SIG-M5 treated with dmso at 0.1 percent for 504 hours (cell line): ENCODE measurements at regions not wholly inside any gene's neighbourhood (a gene's known extent, or its start where the extent isn't known, plus 50 kb on each side); places are given as distances from the start of the nearest gene placed in this dataset.
"Not testable (repeated sequence)": the region's sequence is repeated elsewhere in the genome, so short reads cannot be mapped to it uniquely, and the experiment has no call there.

Experiments
- DNase-seq: peaks from one replicate; lab custom pipeline; 2025; ENCODE audit not compliant: unreplicated experiment; lab: John Stamatoyannopoulos, UW

GRCh38 chr3:10726787-10727186, 89.2 kb upstream of the SLC6A11 start:
- DNase-seq, result no peak

DNA sequence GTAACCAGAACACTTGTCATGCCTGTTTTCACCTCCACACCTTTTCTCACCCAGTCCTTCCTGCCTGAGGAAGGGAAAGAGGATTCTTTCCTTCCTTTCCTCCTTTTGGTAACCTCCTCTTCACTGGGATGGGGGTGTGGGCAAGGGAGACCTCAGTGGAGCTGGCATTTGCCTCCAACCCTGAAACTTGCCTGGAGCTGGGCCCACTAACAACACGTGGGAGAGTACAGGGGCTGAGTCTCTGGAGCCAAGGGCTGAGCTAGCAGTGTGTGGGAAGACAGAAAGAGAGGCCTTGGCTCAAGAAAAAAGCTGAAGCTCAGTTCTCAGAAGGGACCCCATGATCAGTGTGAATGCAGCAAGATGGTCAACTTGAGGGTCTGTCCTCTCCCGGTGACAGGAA, 86.6 kb upstream of the SLC6A11 start:
- DNase-seq, result no peak

DNA sequence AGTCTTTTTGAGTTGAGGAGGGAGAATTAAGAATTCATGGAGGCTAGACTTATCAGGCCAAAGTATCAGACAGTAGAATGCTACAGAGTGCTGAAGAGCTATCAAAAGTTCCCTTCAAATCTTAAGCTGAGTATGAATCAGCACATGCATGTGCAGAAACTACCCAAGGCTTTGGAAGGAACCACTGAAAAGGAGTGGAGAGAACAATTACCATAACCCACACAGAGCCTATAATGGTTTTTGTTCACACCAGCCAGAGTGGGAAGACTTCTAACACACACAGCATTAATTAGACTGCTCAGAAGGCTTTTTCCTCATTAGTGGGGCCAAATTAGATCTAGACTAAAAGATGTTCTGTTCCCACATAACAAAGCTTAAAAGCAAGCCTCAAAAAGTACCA, 83.7 kb upstream of the SLC6A11 start:
- no peak for DNase-seq

- no peak for DNase-seq
Measured at GRCh38 chr3:10733297-10733696, 82.7 kb upstream of the SLC6A11 start.

DNA sequence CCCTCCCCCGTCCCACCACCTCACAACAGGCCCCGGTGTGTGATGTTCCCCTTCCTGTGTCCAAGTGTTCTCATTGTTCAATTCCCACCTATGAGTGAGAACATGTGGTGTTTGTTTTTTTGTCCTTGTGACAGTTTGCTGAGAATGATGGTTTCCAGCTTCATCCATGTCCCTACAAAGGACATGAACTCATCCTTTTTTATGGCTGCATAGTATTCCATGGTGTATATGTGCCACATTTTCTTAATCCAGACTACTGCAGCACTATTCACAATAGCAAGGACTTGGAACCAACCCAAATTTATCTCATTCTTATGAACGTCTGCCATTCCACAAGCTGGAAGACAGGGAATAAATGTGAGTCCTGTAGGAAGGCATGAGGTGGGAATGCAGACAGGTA, 79.6 kb upstream of the SLC6A11 start:
- not testable (repeated sequence) for DNase-seq

DNA sequence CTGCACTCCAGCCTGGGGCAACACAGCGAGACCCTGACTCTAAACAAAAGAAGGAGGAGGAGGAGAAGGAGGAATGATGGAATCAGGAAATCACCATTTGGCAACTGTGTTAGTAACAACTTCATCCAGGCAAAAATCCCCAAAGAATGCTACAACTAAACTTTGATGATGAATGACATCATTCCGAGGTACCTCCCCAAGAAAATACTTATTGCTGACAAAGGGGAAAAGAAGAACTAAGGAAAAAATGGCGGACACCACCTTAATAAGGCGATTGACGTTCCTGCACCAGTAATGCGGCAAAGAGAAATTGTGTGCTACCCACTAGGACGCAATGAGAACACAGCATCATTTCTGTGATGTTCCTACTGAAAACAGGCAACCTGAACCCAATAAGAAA, 78.2 kb upstream of the SLC6A11 start:
- no peak for DNase-seq

- DNase-seq, result peak; percentile 66
Measured at GRCh38 chr3:10738688-10739372, 77.2 kb upstream of the SLC6A11 start.

DNA sequence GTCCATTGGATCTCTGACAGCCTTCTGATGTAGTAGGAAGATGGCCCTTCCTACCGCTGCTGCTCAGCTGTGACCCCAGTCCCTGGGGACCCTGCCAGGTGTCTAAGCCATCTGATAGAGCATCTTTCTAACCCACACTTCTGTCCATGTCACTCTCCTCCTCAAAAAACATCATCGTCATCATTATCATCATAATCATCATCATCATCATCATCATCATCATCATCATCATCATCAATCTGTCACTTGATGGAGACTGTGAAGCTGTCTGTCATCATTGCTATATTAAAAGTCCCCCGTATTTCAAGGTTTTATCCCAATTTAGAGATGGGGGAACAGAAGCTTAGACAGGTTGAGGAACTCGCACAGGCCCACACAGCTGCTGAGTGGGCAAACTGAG, 75.1 kb upstream of the SLC6A11 start:
- no peak for DNase-seq

GRCh38 chr3:10741891-10742671, 73.9 kb upstream of the SLC6A11 start:
- no peak for DNase-seq

DNA sequence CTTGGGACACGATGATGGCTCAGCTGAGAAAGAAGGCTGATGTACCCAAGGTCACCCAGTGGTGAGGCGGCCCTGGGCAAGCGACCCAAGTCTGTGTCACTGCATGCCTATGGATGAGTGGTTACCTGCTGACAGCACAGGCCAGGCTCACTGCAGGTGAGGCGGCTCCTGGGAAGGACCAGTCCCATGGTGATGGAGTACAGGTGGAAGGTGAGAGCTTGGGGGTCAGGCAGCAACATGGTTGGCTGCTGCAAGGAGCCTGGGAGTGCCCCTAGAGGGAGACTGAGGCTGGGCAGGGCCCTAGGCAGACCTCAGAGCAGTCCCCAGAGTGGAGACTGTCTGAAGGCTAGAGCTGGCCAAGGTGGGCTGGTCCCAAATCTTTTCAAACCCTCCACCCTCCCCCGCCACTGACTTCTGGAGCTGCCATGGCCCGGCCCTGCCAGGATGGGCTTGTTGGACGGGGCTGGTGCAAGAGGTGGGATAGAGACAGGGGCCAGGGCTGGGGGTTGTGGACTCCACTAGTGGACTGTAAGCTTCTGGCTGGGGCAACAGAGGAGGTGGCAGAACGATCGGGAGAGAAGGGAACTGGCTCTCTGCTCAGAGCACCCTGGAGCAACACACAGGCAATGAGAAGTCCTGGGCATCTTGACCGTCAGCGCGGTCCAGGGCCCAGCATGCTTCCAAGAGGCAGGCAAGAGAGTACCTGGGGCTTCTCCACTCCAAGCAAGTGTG, 72.5 kb upstream of the SLC6A11 start:
- no peak for DNase-seq

DNA sequence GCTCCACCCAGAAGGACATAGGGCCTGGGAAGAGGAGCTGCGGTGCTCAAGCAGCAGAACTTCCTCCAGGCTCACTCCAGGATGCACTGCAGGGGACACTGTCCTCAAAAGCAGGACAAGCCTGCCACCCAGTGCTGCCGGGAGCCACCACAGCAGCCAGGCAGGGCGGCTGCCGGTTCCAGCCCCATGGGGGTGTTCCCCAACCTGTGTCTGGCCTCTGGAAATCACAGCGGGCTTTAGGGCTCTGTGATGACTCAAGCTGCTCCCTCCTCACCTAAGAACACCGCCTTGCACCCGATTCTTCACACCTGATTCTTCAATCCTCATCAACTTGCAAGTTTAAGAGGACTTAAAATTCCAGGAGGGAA, 71.9 kb upstream of the SLC6A11 start:
- DNase-seq, result peak; percentile 20

DNA sequence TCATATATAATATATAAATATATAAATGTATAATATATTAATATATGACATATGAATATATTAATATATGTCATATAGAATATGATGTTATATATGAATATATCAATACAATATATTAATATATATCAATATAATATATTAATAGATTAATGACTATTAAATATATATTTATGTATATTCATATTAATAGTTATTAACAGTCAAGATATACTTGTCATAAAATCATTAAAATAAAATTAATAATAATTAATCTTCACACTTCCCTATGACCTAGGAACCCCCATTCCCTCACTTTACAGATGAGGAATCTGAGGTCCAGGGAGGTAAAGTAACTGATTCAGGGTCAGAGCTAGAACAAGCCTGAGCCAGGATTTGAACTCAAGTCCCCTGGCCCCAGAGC, 70.6 kb upstream of the SLC6A11 start:
- DNase-seq, result no peak

DNA sequence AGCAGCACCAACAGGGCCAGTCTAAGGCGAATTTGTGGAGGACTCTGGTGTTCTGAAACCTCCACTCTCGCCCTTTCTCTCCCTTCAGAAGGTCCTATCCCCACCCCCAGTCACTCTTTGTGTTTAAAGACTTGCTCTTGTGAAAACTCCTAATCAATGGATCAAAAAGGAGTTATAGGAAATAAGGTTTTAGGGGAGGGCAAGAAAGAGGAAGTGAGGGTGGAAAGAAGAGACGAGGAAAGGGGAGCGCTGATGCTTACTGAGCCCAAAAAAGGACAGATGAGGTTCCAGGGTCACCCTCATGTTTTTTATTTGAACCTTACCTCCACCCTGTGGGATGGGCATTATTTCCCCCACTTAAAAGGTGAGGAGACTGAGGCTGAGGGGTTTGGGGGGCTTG, 70.0 kb upstream of the SLC6A11 start:
- DNase-seq, result no peak

GRCh38 chr3:10746684-10747083, 69.3 kb upstream of the SLC6A11 start:
- no peak for DNase-seq

DNA sequence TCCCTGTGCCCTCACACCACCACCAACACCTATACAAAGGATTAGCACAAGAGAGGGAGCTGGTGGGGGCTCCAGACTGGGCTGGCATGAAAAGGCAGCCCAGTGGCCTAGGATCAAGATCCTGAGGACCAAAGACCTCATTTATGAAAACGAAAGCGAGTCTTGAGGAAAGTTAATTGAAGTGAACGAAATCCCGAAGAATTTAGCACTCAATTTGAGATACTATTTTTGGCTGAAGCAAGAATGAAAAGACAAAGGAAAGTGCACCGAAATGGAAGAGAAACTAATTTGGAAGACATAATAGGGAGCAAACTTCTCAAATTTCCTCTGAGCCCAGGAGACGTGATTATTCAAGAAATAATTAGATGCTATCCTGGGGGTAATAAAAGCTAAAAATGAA, 68.7 kb upstream of the SLC6A11 start:
- no peak for DNase-seq

- no peak for DNase-seq
Measured at GRCh38 chr3:10748040-10748439, 68.0 kb upstream of the SLC6A11 start.

GRCh38 chr3:10753964-10754363, 62.1 kb upstream of the SLC6A11 start:
- DNase-seq, result peak; percentile 21

GRCh38 chr3:10756546-10756945, 59.5 kb upstream of the SLC6A11 start:
- no peak for DNase-seq

DNA sequence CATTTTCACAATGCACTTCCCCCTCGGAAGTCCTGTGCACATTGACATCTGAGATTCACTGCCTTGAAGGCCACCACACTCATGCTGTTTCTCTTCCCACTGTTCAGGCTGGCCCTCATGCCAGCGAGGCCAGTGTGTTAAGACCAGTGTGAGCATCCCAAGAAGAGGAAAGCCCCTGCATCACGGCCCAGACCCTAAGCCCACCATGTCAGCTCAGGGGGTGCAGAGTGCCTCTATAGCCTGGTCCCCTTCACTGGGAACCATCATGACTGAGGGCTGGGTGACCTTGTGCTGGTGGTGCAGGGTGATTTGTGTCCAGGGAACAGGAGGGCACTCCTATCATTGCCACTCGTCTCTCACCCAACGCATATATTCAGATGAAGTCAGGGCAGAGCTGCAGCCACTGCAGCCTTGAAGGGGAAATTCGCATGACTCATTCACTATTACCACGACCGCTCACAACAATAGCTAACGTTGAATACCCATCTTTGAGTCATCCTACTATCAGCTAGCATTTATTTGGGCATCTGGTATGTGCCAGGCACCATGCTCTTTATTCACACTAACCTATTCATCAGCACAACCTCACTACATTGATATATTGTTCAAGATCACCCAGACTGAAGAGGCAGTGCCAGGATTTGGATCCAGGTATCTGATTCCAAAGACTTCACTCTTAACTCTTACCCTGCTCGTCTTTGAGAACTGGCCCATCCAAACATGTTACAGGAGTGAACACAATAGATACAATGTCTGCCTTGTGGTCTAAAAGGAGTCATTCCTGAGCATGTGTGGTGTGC, 58.8 kb upstream of the SLC6A11 start:
- DNase-seq, result no peak

DNA sequence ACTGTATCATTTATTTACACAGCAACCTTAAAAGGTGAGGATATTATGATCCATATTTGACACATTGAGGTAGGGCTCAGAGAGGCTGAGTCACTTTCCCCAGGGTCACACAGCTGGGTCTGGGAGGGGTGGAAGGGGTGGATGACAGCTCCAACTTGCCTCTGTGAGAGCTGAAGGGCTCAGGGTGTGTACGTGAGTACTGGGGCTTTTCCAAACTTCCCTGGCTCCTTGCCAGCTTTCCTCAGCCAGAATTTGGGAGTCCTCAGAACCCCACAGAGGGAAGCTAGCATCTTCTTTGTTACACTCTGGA, 58.3 kb upstream of the SLC6A11 start:
- DNase-seq, result no peak

- peak; percentile 90 for DNase-seq
Measured at GRCh38 chr3:10758304-10759037, 57.6 kb upstream of the SLC6A11 start.
